Activated T-helper 2 cell treated with anti-CD3 and anti-CD28 coated beads, Interferon-gamma antibody, Interleukin-2, Interleukin-4, amounts not matched to agents 10 μg/mL and 5 μg/mL and 100 μg/mL, durations not matched to agents 14 hours and 24 hours and 36 hours (primary cell): ENCODE measurements at regions not wholly inside any gene's neighbourhood (a gene's known extent, or its start where the extent isn't known, plus 50 kb on each side); places are given as distances from the start of the nearest gene placed in this dataset.

ENCODE experiments used
- DNase-seq: peaks from one replicate; pipeline ENCODE4 v3.0.0; 2021; ENCODE audit warnings: low spot score
- H3K27ac Mint-ChIP-seq: one replicate; pipeline ENCODE4 v1.8.0; 2021; ENCODE audit warnings: mixed read lengths
- H3K27me3 Mint-ChIP-seq: one replicate; pipeline ENCODE4 v1.8.0; 2021; ENCODE audit warnings: low read depth, mixed read lengths
- H3K36me3 Mint-ChIP-seq: one replicate; pipeline ENCODE4 v1.8.0; 2021; ENCODE audit warnings: low read depth, mixed read lengths
- H3K4me1 Mint-ChIP-seq: one replicate; pipeline ENCODE4 v1.8.0; 2021; ENCODE audit warnings: low read depth, mixed read lengths
- H3K4me3 Mint-ChIP-seq: one replicate; pipeline ENCODE4 v1.8.0; 2021; ENCODE audit warnings: low read depth, mild to moderate bottlenecking, moderate library complexity, mixed read lengths
- H3K9me3 Mint-ChIP-seq: one replicate; pipeline ENCODE4 v1.8.0; 2021; ENCODE audit warnings: mixed read lengths
- intact Hi-C: fragments of 100-400 bp; cut with micrococcal nuclease; formaldehyde crosslinking; loops from one replicate; pipeline ENCODE4 v1.15.1; 2023

DNA sequence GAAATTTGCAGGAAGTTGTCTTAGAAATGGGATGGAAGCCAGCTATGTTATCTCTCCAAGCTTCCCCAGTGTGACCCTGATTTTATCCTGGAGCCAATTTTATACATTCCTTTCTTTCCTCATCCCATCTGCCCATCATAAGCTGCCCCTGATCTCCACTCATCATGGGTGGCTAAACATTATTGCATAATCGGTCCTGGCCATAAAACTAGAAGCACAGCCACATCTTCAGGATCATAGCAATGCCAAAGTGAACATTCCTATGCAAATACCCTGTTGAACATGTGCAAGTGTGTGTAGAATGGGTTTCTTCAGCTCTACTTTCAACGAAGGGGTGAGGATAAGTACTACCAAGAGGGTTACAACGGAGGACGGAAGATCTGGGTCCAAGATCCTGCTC is 50.6 kb upstream of the COG2 start:
- Mint-ChIP-seq H3K27ac (no peak overlapping the region), H3K4me3 (no peak overlapping the region), H3K27me3 (peaks cover 8% of the 10 kb centered on the region), H3K4me1 (no peaks in the 10 kb centered on the region), H3K36me3 (no peaks in the 10 kb centered on the region), H3K9me3 (no peaks in the 10 kb centered on the region)
- intact Hi-C loops, result no loop called here
- no peak for DNase-seq

DNA sequence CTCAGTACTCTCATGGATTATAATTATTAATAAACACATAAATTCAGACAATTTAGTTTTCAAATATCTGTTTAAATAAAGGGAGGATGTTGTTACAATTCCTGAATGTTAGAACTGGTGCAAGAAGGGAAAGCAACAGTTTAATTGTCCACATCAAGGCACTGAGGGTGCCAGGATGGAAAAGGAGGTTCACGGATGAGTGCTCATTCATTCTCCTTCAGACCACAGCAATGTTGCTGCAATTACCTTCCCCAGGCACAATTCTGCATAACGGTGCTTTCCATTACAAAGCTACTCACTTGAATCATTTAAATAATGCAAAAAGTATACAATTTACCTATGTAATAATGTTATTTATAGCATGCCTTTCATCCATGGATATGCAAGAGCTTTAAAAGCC is 52.3 kb upstream of the COG2 start:
- Mint-ChIP-seq H3K27me3 (peaks cover 7% of the 10 kb centered on the region), H3K36me3 (no peaks in the 10 kb centered on the region), H3K4me3 (no peak overlapping the region), H3K27ac (no peak overlapping the region), H3K9me3 (no peaks in the 10 kb centered on the region), H3K4me1 (no peaks in the 10 kb centered on the region)
- intact Hi-C loops, result no loop called here
- DNase-seq, result no peak

DNA sequence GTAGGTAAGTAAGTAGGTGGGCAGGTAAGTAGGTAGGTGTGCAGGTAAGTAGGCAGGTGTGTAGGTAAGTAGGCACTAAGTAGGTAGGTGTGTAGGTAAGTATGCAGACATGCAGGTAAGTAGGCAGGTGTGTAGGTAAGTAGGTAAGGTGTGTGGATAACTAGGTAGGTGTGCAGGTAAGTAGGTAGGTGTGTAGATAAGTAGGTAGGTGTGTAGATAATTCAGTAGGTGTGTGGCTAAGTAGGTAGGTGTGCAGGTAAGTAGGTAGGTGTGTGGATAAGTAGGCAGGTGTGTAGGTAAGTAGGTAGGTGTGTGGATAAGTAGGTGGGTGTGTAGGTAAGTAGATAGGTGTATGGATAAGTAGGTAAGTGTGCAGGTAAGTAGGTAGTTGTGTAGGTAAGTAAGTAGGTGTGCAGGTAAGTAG is 53.9 kb upstream of the COG2 start:
- no peaks in the 10 kb centered on the region for H3K36me3 Mint-ChIP-seq
- intact Hi-C loops, result no loop called here
- no peaks in the 10 kb centered on the region for H3K9me3 Mint-ChIP-seq
- H3K27me3 Mint-ChIP-seq, result peaks cover 7% of the 10 kb centered on the region
- DNase-seq, result no peak
- no peak overlapping the region for H3K4me3 Mint-ChIP-seq
- no peaks in the 10 kb centered on the region for H3K4me1 Mint-ChIP-seq
- no peak overlapping the region for H3K27ac Mint-ChIP-seq

DNA sequence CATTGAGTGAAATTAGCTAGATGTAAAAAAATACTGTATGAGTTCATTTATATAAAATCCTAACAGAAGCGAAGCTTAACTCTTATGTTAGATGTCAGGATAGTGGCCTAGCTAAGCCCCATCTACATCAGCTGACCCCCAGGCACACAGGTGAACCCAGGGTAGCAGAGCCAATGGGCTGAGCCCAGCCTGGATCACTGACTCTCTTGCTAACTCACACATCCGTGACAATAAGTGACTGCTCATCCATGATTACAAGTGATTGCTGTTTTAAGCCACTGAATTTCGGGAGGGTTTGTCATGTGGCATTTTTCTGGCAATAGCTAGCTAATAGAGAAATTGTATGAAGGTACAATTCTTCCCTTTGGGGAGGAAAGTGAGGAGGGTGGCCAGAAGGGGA is 55.2 kb upstream of the COG2 start:
- Mint-ChIP-seq H3K4me3 (no peak overlapping the region), H3K27me3 (peaks cover 4% of the 10 kb centered on the region), H3K9me3 (no peaks in the 10 kb centered on the region), H3K36me3 (no peaks in the 10 kb centered on the region), H3K27ac (no peak overlapping the region), H3K4me1 (no peaks in the 10 kb centered on the region)
- intact Hi-C loops, result no loop called here
- no peak for DNase-seq

DNA sequence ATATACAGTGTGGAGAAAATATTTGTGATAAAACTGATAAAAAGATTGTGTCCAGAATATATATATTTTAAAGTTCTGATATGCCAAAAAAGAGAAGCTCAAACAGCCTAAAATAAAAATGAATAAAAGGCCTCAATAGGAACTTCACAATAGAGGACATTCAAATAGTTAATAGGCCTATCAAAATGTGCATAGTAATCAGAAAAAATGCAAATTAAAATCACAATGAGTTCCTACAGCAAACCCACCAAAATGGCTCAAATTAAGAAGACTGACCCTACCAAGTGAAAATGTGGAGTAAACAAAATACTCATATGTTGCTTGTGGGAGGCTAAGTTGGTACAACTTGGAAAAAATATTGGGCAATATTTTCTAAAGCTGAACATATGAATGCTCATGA is 57.6 kb upstream of the COG2 start:
- H3K27me3 Mint-ChIP-seq, result peaks cover 2% of the 10 kb centered on the region
- H3K4me3 Mint-ChIP-seq, result no peak overlapping the region
- no peak overlapping the region for H3K27ac Mint-ChIP-seq
- no peaks in the 10 kb centered on the region for H3K9me3 Mint-ChIP-seq
- intact Hi-C loops, result no loop called here
- no peaks in the 10 kb centered on the region for H3K4me1 Mint-ChIP-seq
- H3K36me3 Mint-ChIP-seq, result no peaks in the 10 kb centered on the region
- no peak for DNase-seq

DNA sequence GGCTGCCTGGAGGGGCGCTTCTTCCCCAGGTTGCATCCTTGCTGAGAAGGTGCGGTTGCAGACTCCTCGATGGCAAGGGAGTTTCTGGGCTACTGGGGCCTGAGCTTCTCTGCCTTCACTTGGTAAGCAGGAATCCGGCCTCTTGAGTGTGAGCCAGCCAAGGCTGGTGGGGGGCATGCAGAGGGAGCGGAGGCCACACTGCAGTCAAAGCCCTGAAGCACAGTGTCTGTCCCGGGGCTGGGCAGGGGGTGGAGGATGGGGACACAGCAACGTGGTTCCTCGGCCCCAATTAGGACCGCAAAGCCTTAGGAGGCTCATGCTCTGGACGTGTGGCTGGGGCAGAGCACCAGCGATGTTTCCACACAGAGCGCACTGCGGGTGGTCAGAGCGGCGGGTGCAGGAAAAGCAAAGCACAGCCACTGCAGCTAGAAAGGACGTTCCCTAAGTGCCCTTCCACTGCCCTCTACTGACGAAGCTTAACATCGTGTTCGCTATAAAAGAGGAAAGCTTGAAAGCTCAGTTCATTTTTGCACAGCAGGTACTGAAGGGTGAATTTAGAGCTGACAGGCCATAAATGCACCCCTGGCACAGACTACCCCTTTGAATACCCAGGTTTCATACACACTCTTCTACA is 60.7 kb upstream of the COG2 start:
- Mint-ChIP-seq H3K27ac (no peak overlapping the region), H3K9me3 (no peaks in the 10 kb centered on the region), H3K4me3 (no peak overlapping the region), H3K27me3 (peaks cover 11% of the 10 kb centered on the region), H3K4me1 (no peaks in the 10 kb centered on the region), H3K36me3 (no peaks in the 10 kb centered on the region)
- intact Hi-C loops, result no loop called here
- no peak for DNase-seq

DNA sequence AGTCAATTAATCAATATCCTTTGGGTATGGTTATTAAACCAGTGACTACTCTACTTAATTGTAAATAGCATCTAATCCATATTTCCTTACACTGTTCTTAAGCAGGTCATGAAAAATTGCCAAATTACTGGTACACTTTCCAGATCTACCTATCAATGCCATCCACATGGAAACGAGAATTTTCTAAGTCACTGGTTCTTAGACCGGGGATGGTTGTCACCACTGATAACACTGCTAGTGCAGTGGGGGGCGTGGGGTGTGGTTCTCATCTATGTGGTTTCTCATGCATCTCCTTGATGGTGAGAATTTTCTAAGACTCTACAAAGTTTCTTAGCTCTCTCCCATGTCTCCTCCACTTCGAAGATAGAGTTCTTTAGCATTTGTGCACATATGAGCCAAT is 63.7 kb upstream of the COG2 start:
- no peak for DNase-seq
- peaks cover 9% of the 10 kb centered on the region for H3K27me3 Mint-ChIP-seq
- no peak overlapping the region for H3K4me3 Mint-ChIP-seq
- H3K36me3 Mint-ChIP-seq, result no peaks in the 10 kb centered on the region
- H3K9me3 Mint-ChIP-seq, result no peaks in the 10 kb centered on the region
- intact Hi-C loops, result no loop called here
- H3K4me1 Mint-ChIP-seq, result no peaks in the 10 kb centered on the region
- H3K27ac Mint-ChIP-seq, result no peak overlapping the region

DNA sequence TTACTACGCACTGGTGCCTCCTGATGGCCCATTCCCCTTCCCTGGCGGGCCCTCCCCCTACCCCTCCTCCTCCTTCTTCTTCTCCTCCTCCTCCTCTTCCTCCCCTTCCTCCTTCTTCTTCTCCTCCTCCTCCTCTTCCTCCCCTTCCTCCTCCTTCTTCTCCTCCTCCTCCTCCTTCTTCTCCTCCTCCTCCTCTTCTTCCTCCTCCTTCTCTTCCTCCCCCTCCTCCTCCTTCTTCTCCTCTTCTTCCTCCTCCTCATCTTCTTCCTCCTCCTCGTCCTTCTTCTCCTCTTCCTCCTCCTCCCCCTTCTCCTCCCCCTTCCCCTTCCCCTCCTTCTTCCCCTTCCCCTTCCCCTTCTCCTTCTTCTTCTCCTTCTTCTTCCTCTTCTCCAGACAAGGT is 64.7 kb upstream of the COG2 start:
- H3K27me3 Mint-ChIP-seq, result peaks cover 9% of the 10 kb centered on the region
- intact Hi-C loops, result no loop called here
- no peak for DNase-seq
- no peaks in the 10 kb centered on the region for H3K9me3 Mint-ChIP-seq
- no peak overlapping the region for H3K4me3 Mint-ChIP-seq
- H3K4me1 Mint-ChIP-seq, result no peaks in the 10 kb centered on the region
- no peak overlapping the region for H3K27ac Mint-ChIP-seq
- H3K36me3 Mint-ChIP-seq, result no peaks in the 10 kb centered on the region

DNA sequence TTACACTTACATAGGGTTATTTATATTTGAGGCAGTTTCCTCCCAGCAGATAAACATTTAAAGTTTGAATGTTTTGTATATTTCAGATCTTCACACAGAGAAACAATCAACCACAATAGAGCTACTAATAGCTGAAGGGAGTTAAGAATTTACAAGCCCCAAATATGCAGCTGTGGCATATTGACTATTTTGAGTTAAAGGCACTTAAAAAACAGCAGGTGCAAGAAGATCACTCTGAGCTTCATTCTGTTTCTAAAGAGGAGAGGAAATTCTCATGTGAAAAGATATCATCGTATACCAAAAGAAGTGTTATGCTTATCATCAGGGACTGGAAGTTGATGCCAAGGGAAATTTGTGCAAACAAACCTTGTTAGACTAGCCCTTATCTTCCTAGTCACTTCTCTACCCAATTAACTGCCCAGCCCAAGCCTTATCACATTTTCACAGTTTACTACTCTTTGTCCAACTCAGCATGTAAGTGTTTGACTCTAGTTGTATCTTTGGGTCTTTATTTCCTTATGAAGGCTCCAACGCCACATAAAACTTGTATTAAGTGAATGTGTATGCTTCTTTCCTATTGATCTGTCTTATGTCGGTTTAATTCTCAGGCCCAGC is 66.3 kb upstream of the COG2 start:
- no peak overlapping the region for H3K4me3 Mint-ChIP-seq
- no peaks in the 10 kb centered on the region for H3K4me1 Mint-ChIP-seq

DNA sequence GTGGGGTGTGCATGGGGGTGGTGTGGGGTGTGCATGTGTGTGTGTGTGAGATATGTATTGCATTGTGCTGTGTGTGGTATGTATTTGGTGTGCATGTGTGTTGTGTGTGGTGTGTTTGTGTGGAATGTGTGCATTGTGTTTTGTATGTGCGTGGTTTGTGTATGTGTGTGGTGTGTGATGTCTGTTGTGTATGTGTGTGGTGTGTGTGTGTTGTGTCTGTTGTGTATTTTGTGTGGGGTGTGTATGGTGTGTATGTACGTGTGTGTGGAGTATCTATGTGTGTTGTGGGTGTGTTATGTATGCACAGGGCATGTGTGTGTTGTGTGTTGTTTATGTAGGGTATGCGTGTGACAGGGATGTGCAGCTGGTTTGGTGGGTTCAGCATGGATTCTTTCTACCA is 67.8 kb upstream of the COG2 start:
- H3K4me1 Mint-ChIP-seq, result no peaks in the 10 kb centered on the region

More for the DNA sequence above, 66.3 kb upstream of the COG2 start:
- no peak overlapping the region for H3K27ac Mint-ChIP-seq
- intact Hi-C loops, result no loop called here
- H3K9me3 Mint-ChIP-seq, result no peaks in the 10 kb centered on the region
- DNase-seq, result no peak
- peaks cover 9% of the 10 kb centered on the region for H3K27me3 Mint-ChIP-seq
- H3K36me3 Mint-ChIP-seq, result no peaks in the 10 kb centered on the region

DNA sequence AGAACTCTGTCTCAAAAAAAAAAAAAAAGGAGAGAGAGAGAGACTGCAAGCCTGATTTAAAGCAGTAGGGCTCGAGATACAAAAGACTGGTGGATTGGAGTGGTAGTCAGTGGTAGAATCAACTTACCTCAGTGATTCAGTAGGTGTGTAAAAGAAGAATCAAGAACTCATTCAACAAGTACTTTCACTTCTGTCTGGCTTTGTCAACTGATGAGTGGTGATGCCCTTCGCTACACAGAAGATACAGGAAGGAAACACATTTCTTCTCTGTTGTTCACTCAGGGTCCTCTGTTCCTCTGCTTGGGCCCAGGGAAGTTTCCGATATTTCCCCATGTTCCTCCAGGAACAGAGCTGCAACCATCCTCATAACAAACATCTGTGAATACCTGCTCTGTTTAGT is 68.6 kb upstream of the COG2 start:
- Mint-ChIP-seq H3K4me3 (no peak overlapping the region), H3K9me3 (no peaks in the 10 kb centered on the region), H3K27ac (no peak overlapping the region)

More for the DNA sequence above, 67.8 kb upstream of the COG2 start:
- peaks cover 15% of the 10 kb centered on the region for H3K27me3 Mint-ChIP-seq
- H3K4me3 Mint-ChIP-seq, result no peak overlapping the region
- no peak for DNase-seq
- H3K36me3 Mint-ChIP-seq, result no peaks in the 10 kb centered on the region
- no peak overlapping the region for H3K27ac Mint-ChIP-seq
- H3K9me3 Mint-ChIP-seq, result no peaks in the 10 kb centered on the region
- intact Hi-C loops, result no loop called here

DNA sequence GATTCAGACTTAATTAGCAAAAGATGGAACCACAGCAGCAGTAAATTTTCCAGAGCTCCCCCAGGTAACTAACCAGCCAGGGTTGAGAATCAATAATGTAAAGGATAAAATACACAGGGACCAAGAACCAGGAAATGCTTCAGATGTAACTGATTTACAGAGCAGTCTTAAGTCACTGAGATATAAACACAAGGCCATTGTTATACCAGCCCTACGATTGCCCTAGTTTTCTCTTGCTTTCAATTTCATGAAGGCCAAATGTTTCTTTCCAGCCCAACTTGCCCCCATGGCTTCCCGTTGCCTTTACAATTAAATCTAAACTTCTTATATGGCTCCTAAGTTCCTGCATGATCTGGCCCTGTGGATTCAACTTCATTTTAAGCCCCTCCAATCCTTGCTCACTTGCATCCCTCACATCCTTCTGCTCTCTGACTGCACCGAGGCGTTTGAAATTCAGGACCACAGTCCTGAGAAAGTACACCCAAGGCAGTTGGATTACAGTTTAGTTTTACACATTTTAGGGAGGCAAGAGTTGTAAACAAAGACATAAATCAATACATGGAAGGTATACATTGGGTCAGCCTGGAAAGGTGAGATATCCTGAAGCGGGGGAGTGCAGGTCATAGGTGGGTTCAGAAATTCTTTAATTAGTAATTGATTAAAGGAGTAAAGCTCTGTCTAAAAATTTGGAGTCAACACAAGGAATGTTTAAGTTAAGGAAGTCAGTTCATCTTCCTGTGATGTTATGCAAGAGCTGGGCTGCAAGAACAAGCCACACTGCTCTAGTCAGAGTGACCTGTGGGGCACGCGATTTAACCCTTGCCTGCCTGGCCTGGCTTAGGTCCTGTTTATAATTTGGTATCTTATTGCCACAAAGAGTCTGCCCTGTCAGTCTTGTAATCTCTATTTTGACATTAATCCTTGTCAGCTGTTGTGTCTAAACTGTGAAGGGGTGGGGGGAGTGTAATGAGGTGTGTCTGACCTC is 69.9 kb upstream of the COG2 start:
- peaks cover 4% of the 10 kb centered on the region for H3K4me1 Mint-ChIP-seq
- H3K4me3 Mint-ChIP-seq, result no peak overlapping the region
- no peaks in the 10 kb centered on the region for H3K36me3 Mint-ChIP-seq
- DNase-seq, result no peak
- peaks cover 6% of the 10 kb centered on the region for H3K27me3 Mint-ChIP-seq
- intact Hi-C loops, result no loop called here
- H3K9me3 Mint-ChIP-seq, result no peaks in the 10 kb centered on the region
- H3K27ac Mint-ChIP-seq, result no peak overlapping the region

More for the DNA sequence above, 68.6 kb upstream of the COG2 start:
- intact Hi-C loops, result no loop called here
- no peaks in the 10 kb centered on the region for H3K4me1 Mint-ChIP-seq
- H3K36me3 Mint-ChIP-seq, result no peaks in the 10 kb centered on the region
- no peak for DNase-seq
- H3K27me3 Mint-ChIP-seq, result peaks cover 9% of the 10 kb centered on the region
